HG03342 (cell line): ENCODE measurements at regions not wholly inside any gene's neighbourhood (a gene's known extent, or its start where the extent isn't known, plus 50 kb on each side); places are given as distances from the start of the nearest gene placed in this dataset.
"Not testable (repeated sequence)": the region's sequence is repeated elsewhere in the genome, so short reads cannot be mapped to it uniquely, and the experiment has no call there.

ENCODE experiments used
- ATAC-seq: cut with Tn5 transposase; IDR thresholded peaks from one replicate; pipeline ENCODE4 v1.9.1; 2021; ENCODE audit warnings: mild to moderate bottlenecking, moderate library complexity; ENCODE audit not compliant: unreplicated experiment

- no peak for ATAC-seq
Measured at GRCh38 chr21:15119486-15119885, 54.7 kb upstream of the NRIP1 start.

- ATAC-seq = no peak
Measured at GRCh38 chr21:15121097-15121654, 56.4 kb upstream of the NRIP1 start.

GRCh38 chr21:15121655-15122120 is 56.9 kb upstream of the NRIP1 start:
- no peak for ATAC-seq

GRCh38 chr21:15122241-15122640 is 57.4 kb upstream of the NRIP1 start:
- no peak for ATAC-seq

- ATAC-seq = no peak
Measured at GRCh38 chr21:15124731-15125130, 59.9 kb upstream of the NRIP1 start.

GRCh38 chr21:15126948-15127347 is 62.1 kb upstream of the NRIP1 start:
- no peak for ATAC-seq

- no peak for ATAC-seq
Measured at GRCh38 chr21:15127437-15127836, 62.6 kb upstream of the NRIP1 start.

GRCh38 chr21:15128267-15128666 is 63.5 kb upstream of the NRIP1 start:
- ATAC-seq = no peak

- not testable (repeated sequence) for ATAC-seq
Measured at GRCh38 chr21:15128714-15129113, 63.9 kb upstream of the NRIP1 start.

GRCh38 chr21:15130326-15130725 is 65.5 kb upstream of the NRIP1 start:
- ATAC-seq = no peak

GRCh38 chr21:15130751-15131150 is 66.0 kb upstream of the NRIP1 start:
- no peak for ATAC-seq

GRCh38 chr21:15132781-15133180 is 68.0 kb upstream of the NRIP1 start:
- no peak for ATAC-seq

GRCh38 chr21:15134701-15135470 is 70.1 kb upstream of the NRIP1 start:
- no peak for ATAC-seq

- no peak for ATAC-seq
Measured at GRCh38 chr21:15135867-15136629, 71.2 kb upstream of the NRIP1 start.

- ATAC-seq = no peak
Measured at GRCh38 chr21:15138490-15138889, 73.7 kb upstream of the NRIP1 start.

GRCh38 chr21:15139898-15140297 is 75.1 kb upstream of the NRIP1 start:
- no peak for ATAC-seq

- ATAC-seq = no peak
Measured at GRCh38 chr21:15140321-15141019, 75.7 kb upstream of the NRIP1 start.

GRCh38 chr21:15141261-15141970 is 76.6 kb upstream of the NRIP1 start:
- ATAC-seq = no peak

GRCh38 chr21:15144026-15144425 is 79.2 kb upstream of the NRIP1 start:
- no peak for ATAC-seq

GRCh38 chr21:15148437-15148836 is 83.6 kb upstream of the NRIP1 start:
- no peak for ATAC-seq
